ENCODE measurements at regions not wholly inside any gene's neighbourhood (a gene's known extent, or its start where the extent isn't known, plus 50 kb on each side); places are given as distances from the start of the nearest gene placed in this dataset.

- Histone ChIP-seq H3K9me3 (no peaks in the 10 kb centered on the region), H3K4me3 (no peak overlapping the region), H3K27ac (no peak overlapping the region), H3K36me3 (no peaks in the 10 kb centered on the region), H3K4me1 (no peaks in the 10 kb centered on the region), H3K27me3 (no peaks in the 10 kb centered on the region)
- DNase-seq (ENCODE audit: low spot score in 2 of 2): no peak
- TF ChIP-seq EP300 (IDR thresholded peaks at IDR 0.05): no peak
- TF ChIP-seq POLR2AphosphoS5 (IDR thresholded peaks at IDR 0.05): no peak
- no peak for TF ChIP-seq CTCF (IDR thresholded peaks at IDR 0.05)
- TF ChIP-seq POLR2A (IDR thresholded peaks at IDR 0.05): no peak
- 89% methylated on average over 2 of the region's 2 CpGs for WGBS
These were observed 395.3 kb downstream of the NYAP2 start for GRCh38 chr2:225794652-225795400.

DNA sequence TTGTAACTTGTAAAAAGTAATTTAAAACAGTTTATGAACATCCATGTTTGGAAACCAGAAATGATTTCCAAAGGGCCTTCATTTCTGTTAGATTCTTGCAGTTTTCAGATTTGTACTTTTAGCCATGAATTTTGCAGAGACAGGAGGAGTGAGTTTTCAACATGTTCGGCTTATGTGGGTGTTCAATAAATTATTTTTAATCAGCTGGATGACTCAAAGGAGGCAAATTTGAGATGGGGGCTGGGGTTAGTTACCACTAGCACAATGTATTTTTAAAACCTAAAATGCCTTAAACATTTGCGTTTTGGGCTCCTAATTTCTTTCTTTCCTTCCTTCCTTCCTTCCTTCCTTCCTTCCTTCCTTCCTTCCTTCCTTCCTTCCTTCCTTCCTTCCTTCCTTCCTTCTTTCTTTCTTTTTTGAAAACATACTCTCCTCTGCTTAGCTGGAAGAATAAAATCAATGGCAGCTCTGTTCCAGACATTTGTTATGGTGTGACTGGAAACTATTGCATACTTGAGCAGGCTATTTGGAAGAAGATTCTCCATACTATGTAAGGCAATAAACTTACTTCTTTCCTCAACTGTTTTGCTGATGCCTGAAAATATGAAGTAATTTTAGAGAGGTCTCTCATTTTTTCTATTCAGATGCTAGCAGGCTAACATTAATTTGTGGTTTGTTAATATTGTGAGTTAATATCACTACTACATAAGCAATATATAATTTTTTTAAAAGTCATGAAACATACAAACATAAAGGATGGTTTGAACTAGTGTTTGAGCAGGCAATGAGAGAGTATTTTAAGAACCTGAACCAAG lies 394.4 kb downstream of the NYAP2 start:
- H3K9me3 ChIP-seq: no peaks in the 10 kb centered on the region
- H3K27me3 ChIP-seq: no peaks in the 10 kb centered on the region
- DNase-seq (ENCODE audit: low spot score in 2 of 2): no peak
- 68% methylated on average over 2 of the region's 2 CpGs for WGBS
- H3K4me3 ChIP-seq: no peak overlapping the region
- H3K27ac ChIP-seq: no peak overlapping the region
- TF ChIP-seq CTCF (IDR thresholded peaks at IDR 0.05): no peak
- TF ChIP-seq POLR2A (IDR thresholded peaks at IDR 0.05): no peak
- no peak for TF ChIP-seq POLR2AphosphoS5 (IDR thresholded peaks at IDR 0.05)
- no peak for TF ChIP-seq EP300 (IDR thresholded peaks at IDR 0.05)
- no peaks in the 10 kb centered on the region for H3K4me1 ChIP-seq
- H3K36me3 ChIP-seq: no peaks in the 10 kb centered on the region

- Histone ChIP-seq H3K27ac (no peak overlapping the region), H3K36me3 (no peaks in the 10 kb centered on the region), H3K4me3 (no peak overlapping the region), H3K27me3 (no peaks in the 10 kb centered on the region), H3K4me1 (no peaks in the 10 kb centered on the region), H3K9me3 (no peaks in the 10 kb centered on the region)
- TF ChIP-seq CTCF (IDR thresholded peaks at IDR 0.05) (no peak), EP300 (IDR thresholded peaks at IDR 0.05) (no peak), POLR2AphosphoS5 (IDR thresholded peaks at IDR 0.05) (no peak), POLR2A (IDR thresholded peaks at IDR 0.05) (no peak)
- 77% methylated on average over 5 of the region's 5 CpGs for WGBS
- no peak for DNase-seq (ENCODE audit: low spot score in 2 of 2)
These were observed 389.1 kb downstream of the NYAP2 start for GRCh38 chr2:225788571-225789094.

DNA sequence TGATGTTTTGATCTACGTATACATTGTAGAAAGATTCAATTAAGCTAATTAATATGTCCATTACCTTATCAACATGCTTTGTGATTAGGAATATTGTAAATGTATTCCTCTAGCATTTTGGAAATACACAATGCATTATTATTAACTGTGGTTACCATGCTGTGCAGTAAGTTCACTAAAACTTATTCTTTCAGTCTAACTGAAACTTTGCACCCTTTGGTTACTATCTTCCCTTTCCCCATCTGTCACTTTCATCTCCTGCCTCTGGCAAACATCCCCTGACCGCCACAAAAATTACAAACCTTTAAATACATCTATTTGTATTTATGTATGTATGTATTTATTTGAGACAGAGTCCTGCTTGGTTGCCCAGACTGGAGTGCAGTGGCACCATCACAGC lies 388.0 kb downstream of the NYAP2 start:
- WGBS: 91% methylated on average over 2 of the region's 2 CpGs
- TF ChIP-seq POLR2AphosphoS5 (IDR thresholded peaks at IDR 0.05) (no peak), EP300 (IDR thresholded peaks at IDR 0.05) (no peak), POLR2A (IDR thresholded peaks at IDR 0.05) (no peak), CTCF (IDR thresholded peaks at IDR 0.05) (no peak)
- Histone ChIP-seq H3K4me3 (no peak overlapping the region), H3K9me3 (no peaks in the 10 kb centered on the region), H3K27me3 (no peaks in the 10 kb centered on the region), H3K27ac (no peak overlapping the region), H3K36me3 (no peaks in the 10 kb centered on the region), H3K4me1 (no peaks in the 10 kb centered on the region)
- DNase-seq (ENCODE audit: low spot score in 2 of 2): no peak

DNA sequence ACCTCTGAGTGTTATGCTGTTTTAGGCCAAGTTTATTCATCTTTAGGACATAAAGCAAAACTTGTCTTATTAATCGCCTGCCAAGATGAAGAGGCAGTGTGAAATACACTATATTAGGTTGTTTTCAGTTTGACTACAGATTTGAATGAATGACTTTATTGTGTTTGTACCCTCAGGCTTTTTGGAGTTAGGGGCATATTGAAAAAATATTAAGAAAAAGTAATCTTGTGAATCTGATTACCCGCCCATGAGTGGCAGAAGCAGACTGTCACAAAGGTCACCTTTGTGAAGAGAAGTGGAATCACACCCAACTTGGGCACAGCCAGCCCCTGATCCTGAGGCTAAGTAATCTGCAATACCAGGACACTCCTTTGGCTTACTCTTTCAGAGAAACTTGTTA lies 382.5 kb downstream of the NYAP2 start:
- no peak overlapping the region for H3K4me3 ChIP-seq
- no peaks in the 10 kb centered on the region for H3K27me3 ChIP-seq
- H3K27ac ChIP-seq: no peak overlapping the region

More for the DNA sequence above, 382.5 kb downstream of the NYAP2 start:
- TF ChIP-seq POLR2A (IDR thresholded peaks at IDR 0.05) (no peak), CTCF (IDR thresholded peaks at IDR 0.05) (no peak), POLR2AphosphoS5 (IDR thresholded peaks at IDR 0.05) (no peak), EP300 (IDR thresholded peaks at IDR 0.05) (no peak)
- Histone ChIP-seq H3K36me3 (no peaks in the 10 kb centered on the region), H3K4me1 (no peaks in the 10 kb centered on the region), H3K9me3 (no peaks in the 10 kb centered on the region)
- no peak for DNase-seq (ENCODE audit: low spot score in 2 of 2)
- 66% methylated on average over 2 of the region's 2 CpGs for WGBS
